Natural killer cell treated with Interleukin-12 subunit alpha and Interleukin-12 subunit beta and Interleukin-15 and Interleukin-18, amount 100 ng/mL, for 72 hours (primary cell): ENCODE measurements at regions not wholly inside any gene's neighbourhood (a gene's known extent, or its start where the extent isn't known, plus 50 kb on each side); places are given as distances from the start of the nearest gene placed in this dataset.
A peak's percentile ranks its signal among the peaks of the same experiment; 100 is the strongest.

Experiments
- ATAC-seq, 2 donors: fragments of 150-1000 bp; cut with Tn5 transposase in 1 of 2; sonication (Bioruptor Pico), chemical (Tn5 transposase) in 1 of 2; 2 replicates each; pipeline ENCODE4 v1.10.0; 2021
- DNase-seq: peaks from one replicate; pipeline ENCODE4 v3.0.0; 2022; ENCODE audit warnings: low spot score
- H3K27ac Mint-ChIP-seq, 2 donors: 1 replicate in 1 of 2; 2 replicates in 1 of 2; pipeline ENCODE4 v1.8.0; 2022; ENCODE audit warnings: mixed read lengths in 2 of 2, mild to moderate bottlenecking in 1 of 2, moderate library complexity in 1 of 2
- H3K27me3 Mint-ChIP-seq, 2 donors: 1 replicate in 1 of 2; 2 replicates in 1 of 2; pipeline ENCODE4 v1.8.0; 2022; ENCODE audit warnings: mixed read lengths in 2 of 2
- H3K36me3 Mint-ChIP-seq: one replicate; pipeline ENCODE4 v1.8.0; 2022; ENCODE audit warnings: mixed read lengths
- H3K4me1 Mint-ChIP-seq, 2 donors: 1 replicate in 1 of 2; 2 replicates in 1 of 2; pipeline ENCODE4 v1.8.0; 2022; ENCODE audit warnings: low read depth in 2 of 2, mixed read lengths in 2 of 2, mild to moderate bottlenecking in 1 of 2
- H3K4me3 Mint-ChIP-seq: one replicate; pipeline ENCODE4 v1.8.0; 2022; ENCODE audit warnings: mixed read lengths
- H3K9me3 Mint-ChIP-seq: 2 replicates; pipeline ENCODE4 v1.8.0; 2022; ENCODE audit warnings: mixed read lengths

DNA sequence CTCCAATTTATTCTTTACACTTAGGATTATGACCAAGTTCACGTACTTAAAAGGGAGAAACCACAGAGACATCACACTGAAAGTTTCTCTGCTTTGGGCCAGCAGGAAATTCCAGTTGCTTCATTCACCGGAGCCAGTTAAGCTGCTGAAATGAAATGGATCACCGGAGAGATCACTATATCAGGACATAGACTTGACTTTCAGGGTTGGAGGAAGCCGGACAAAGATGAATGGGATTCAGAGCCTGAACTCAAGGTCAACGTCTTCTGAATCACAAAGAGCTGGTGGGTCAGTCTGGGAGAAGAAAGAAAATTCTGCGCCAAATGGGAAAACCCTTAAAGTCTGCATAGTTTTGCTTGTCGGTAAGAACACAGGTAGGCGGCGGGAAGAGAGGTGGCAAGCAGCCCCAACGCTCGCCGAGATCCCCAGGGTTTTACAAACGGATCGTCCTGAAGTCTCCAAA lies 81.9 kb upstream of the CCDC28A start:
- H3K9me3 Mint-ChIP-seq, result no peaks in the 10 kb centered on the region
- no peak overlapping the region for H3K27ac Mint-ChIP-seq
- no peak for ATAC-seq
- peak overlapping the region; percentile 64 for H3K4me3 Mint-ChIP-seq
- no peak for DNase-seq
- peaks cover 0 to 9% of the 10 kb centered on the region in 2 donors for H3K4me1 Mint-ChIP-seq
- H3K36me3 Mint-ChIP-seq, result no peaks in the 10 kb centered on the region
- H3K27me3 Mint-ChIP-seq, result peaks cover 21 to 29% of the 10 kb centered on the region in 2 donors

DNA sequence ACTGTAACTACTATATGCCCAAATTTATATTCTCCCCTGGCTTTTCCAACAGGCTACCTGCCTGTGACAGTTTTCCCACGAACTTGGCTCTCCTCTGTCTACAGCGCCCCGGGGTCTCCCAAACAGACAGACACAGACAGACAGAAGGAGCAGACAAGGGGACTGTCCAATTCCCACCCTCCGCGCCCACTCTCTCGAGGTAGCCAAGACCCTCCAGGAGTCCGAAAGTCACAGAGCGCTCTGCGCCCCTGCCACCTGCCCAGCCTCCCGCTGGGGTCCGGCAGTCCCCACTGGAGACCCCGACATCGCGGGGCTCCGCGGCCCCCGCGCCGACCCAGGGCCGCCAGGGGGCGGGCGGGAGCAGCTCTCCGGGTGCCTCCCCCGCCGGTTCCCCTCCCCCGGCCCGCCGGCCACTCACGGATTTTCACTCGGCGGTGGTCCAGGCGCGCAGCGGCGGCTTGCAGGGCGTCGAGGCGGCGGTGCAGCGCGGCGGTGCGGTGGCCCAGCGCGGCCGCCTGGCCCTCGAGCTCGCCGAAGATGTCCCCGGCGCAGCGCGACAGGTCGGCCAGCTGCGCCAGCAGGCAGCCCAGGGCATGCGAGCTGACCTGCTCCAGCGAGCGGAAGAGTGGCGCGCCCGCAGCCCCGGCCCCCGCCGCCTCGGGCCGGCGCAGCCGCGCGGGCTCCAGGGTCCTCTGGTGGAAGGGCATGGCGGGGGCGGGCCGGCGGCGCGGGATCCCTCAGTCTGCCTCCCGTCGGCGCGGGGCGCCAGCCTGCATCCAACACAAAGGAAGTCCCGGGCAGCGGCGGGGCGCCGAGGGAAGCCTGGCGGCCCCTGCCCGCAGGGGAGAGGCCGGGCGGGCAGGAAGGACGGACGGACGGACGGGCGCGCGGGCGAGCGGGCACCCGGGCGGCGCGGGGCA lies 81.3 kb upstream of the CCDC28A start:
- Mint-ChIP-seq H3K27me3 (peaks cover 27 to 29% of the 10 kb centered on the region in 2 donors), H3K36me3 (no peaks in the 10 kb centered on the region), H3K4me1 (peaks cover 0 to 9% of the 10 kb centered on the region in 2 donors), H3K9me3 (no peaks in the 10 kb centered on the region), H3K4me3 (peak overlapping the region; percentile 64), H3K27ac (no peak overlapping the region)
- ATAC-seq, result peak; percentile 75 to 86
- DNase-seq, result peak; percentile 70

DNA sequence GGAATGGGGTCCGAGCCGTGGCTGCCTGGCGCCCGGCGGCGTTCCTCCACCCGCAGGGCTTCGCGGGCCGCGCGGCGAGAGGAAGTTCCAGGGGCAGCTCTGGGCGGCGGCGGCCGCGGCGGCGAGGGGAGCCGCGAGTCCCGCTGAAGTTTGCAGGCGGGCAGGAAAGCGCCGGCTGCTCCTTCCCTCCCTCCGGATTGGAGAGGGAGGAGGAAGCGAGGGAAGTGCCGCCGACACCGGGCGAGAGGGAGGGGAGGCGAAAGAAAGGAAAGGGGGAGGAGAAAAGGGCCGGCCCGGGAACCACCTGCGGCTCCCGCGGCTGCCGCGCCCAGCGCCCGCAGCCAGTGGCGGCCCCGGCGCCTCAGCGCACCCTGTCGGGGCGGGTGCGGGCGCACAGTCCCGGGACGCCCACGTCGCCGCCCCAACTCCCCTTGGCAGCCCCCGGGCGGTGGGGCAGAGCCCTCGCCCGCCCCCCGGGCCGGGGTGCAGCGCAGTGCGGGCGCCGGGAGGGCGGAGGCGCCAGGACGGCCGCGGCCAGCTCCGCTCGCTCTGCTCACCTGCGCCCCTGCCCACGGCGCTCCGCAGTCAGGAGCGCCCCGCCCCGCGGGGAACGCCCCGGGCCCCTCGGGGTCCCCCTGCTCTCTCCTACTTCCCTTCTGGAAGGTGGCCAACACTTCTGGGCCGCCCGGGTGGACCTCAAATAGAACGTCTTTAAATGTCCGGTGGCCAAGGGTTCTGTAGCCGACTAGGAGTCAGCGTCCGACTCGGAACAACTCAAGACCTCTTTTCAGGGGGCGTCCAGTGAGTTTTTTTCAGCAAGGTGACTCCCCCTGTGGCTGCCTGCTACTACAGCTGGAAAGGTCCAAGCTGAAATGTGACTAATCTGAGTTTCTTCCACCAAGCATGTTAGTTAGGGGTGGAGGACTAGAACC lies 80.3 kb upstream of the CCDC28A start:
- Mint-ChIP-seq H3K4me1 (peaks cover 0 to 9% of the 10 kb centered on the region in 2 donors), H3K4me3 (peak overlapping the region; percentile 48), H3K9me3 (no peaks in the 10 kb centered on the region), H3K36me3 (no peaks in the 10 kb centered on the region), H3K27me3 (peaks cover 27 to 31% of the 10 kb centered on the region in 2 donors), H3K27ac (no peak overlapping the region)
- DNase-seq (peak; percentile 72), ATAC-seq (peak; percentile 69 to 75)

DNA sequence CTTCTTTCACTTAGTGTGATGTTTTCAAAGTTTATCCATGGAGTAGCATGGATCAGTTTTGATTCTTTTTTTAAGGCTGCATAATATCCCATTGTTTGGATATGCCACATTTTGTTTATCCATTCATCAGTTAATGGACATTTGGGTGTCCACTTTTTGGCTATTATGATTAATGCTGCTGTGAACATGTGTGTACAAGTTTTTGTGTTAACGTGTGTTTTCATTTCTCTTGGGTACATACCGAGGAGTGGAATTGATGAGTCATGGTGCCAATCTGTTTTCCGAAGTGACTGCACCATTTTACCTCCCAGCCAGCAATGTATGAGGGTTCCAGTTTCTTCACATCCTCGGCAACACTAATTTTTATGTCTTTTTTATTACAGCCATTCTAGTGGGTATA lies 78.4 kb upstream of the CCDC28A start:
- peaks cover 27 to 34% of the 10 kb centered on the region in 2 donors for H3K27me3 Mint-ChIP-seq
- DNase-seq, result no peak
- no peak overlapping the region for H3K4me3 Mint-ChIP-seq
- no peak overlapping the region for H3K27ac Mint-ChIP-seq
- peaks cover 0 to 9% of the 10 kb centered on the region in 2 donors for H3K4me1 Mint-ChIP-seq
- H3K36me3 Mint-ChIP-seq, result no peaks in the 10 kb centered on the region
- no peaks in the 10 kb centered on the region for H3K9me3 Mint-ChIP-seq
- no peak for ATAC-seq

DNA sequence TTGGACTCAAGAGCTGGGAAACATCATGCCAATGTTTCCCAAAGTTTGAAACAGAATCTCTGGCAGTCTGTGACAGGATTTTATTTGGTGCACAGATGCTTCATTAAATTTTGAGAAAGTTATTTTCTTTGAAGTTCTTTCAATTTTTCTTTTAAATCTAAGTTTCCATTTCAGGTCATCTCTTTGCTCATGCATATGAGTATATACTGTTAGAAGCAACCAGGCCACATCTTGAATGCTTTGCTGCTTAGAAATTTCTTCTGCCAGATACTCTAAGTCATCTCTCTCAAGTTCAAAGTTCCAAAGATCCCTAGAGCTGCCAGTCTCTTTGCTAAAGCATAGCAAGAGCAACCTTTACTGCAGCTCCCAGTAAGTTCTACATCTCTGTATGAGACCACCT lies 59.1 kb upstream of the CCDC28A start:
- Mint-ChIP-seq H3K4me3 (no peak overlapping the region), H3K36me3 (no peaks in the 10 kb centered on the region), H3K27ac (no peak overlapping the region), H3K27me3 (peaks cover 12 to 29% of the 10 kb centered on the region in 2 donors), H3K4me1 (no peaks in the 10 kb centered on the region), H3K9me3 (no peaks in the 10 kb centered on the region)
- DNase-seq, result no peak
- ATAC-seq, result no peak

DNA sequence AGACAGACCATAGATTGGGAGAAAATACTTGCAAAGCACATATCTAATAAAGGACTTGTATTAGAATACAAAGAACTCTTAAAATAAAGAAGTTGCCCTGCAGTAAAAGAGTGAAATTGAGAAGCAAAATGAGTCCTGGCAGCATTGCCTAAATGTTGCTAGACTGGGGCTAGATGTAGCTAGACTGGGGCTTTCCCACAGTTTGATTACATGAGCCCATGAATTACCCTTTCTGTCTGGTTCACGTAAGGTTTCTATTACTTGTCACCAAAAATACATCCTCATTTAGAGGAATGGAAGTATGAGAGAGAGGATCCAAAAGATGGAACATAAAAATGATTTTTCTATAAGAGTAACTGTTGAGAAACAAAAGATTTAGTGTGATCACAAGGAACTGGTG lies 57.6 kb upstream of the CCDC28A start:
- H3K36me3 Mint-ChIP-seq, result no peaks in the 10 kb centered on the region
- H3K4me1 Mint-ChIP-seq, result no peaks in the 10 kb centered on the region
- peaks cover 8 to 17% of the 10 kb centered on the region in 2 donors for H3K27me3 Mint-ChIP-seq
- DNase-seq (no peak), ATAC-seq (no peak)
- H3K4me3 Mint-ChIP-seq, result no peak overlapping the region
- H3K9me3 Mint-ChIP-seq, result no peaks in the 10 kb centered on the region
- no peak overlapping the region for H3K27ac Mint-ChIP-seq

DNA sequence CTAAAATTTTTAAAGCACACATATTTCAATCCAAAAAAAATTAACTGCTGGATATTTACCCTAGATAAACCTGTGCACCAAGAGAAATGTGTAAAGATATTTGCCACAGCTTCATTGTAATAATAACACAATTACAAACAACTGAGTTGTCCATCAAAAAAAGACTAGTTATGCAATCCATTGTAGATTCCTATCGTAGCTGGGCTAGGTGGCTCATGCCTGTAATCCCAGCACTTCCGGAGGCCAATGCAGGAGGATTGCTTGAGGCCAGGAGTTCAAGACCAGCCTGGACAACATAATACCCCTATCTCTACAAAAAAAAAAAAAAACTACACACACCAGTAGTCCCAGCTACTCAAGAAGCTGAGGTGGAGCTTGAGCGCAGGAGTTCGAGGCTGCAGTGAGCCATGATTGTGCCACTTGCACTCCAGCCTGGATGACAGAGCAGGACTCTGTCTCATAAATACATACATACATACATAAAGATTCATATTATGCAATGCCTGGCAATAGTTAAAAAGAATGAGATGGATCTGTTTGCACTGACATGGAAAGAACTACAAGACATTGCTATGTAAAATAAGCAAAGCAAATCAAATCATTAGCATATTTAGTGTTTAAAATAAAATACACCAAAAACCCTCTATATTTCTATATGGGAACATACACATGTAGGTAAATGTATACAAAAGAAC lies 56.5 kb upstream of the CCDC28A start:
- peaks cover 8 to 13% of the 10 kb centered on the region in 2 donors for H3K27me3 Mint-ChIP-seq
- ATAC-seq (no peak), DNase-seq (no peak)
- no peak overlapping the region for H3K4me3 Mint-ChIP-seq
- no peak overlapping the region for H3K27ac Mint-ChIP-seq
- H3K36me3 Mint-ChIP-seq, result no peaks in the 10 kb centered on the region
- no peaks in the 10 kb centered on the region for H3K4me1 Mint-ChIP-seq
- H3K9me3 Mint-ChIP-seq, result no peaks in the 10 kb centered on the region

DNA sequence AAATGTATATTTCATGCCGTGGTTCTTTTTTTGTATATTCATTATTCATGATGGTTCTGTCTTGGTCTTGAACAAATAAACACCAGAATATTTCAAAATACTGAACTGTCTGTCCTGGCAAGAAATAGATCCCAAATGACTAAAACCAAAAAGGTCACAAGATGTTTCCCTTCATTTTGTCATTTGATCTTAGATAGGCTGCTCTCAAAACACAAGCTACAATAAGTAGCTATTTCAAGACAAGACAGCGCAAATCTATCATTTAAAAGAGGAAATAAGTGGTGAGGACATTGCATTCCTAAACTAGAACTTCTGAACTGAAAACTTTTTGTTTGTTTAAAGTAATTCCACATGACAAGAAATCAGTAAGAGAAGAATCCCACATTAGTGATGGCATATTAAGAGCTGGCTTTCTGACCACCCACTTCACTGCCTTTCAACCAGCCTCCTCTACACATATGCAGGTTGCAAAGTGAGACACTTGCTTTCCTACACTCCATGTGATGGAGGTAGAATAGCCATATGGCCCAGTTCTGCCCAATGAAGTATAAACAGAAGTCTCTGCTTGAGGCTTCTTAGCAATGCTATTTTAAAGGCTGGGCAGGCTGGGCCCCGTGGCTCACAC lies 54.4 kb upstream of the CCDC28A start:
- Mint-ChIP-seq H3K4me1 (peaks cover 0 to 3% of the 10 kb centered on the region in 2 donors), H3K4me3 (no peak overlapping the region), H3K9me3 (no peaks in the 10 kb centered on the region), H3K27me3 (peaks cover 9 to 10% of the 10 kb centered on the region in 2 donors), H3K27ac (no peak overlapping the region), H3K36me3 (no peaks in the 10 kb centered on the region)
- ATAC-seq (no peak), DNase-seq (no peak)

DNA sequence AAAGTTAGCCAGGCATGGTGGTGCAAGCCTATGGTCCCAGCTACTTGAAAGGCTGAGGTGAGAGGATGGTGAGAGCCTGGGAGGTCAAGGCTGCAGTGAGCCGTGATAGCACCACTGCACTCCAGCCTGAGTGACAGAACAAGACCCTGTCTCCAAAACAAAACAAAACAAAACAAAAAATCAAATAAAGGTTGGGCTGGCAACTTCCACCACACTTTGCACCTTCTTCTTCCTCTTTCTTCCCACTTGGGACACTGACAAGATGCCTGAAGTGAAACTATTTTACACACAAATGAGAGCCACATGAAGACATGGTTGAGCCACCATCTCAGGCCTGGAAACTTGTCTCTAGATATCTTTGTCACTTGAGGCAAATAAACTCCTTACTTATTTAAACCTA lies 53.8 kb upstream of the CCDC28A start:
- peaks cover 0 to 3% of the 10 kb centered on the region in 2 donors for H3K4me1 Mint-ChIP-seq
- H3K27me3 Mint-ChIP-seq, result peaks cover 8 to 10% of the 10 kb centered on the region in 2 donors
- DNase-seq (no peak), ATAC-seq (no peak)
- no peaks in the 10 kb centered on the region for H3K36me3 Mint-ChIP-seq
- no peak overlapping the region for H3K4me3 Mint-ChIP-seq
- H3K9me3 Mint-ChIP-seq, result no peaks in the 10 kb centered on the region
- H3K27ac Mint-ChIP-seq, result no peak overlapping the region

DNA sequence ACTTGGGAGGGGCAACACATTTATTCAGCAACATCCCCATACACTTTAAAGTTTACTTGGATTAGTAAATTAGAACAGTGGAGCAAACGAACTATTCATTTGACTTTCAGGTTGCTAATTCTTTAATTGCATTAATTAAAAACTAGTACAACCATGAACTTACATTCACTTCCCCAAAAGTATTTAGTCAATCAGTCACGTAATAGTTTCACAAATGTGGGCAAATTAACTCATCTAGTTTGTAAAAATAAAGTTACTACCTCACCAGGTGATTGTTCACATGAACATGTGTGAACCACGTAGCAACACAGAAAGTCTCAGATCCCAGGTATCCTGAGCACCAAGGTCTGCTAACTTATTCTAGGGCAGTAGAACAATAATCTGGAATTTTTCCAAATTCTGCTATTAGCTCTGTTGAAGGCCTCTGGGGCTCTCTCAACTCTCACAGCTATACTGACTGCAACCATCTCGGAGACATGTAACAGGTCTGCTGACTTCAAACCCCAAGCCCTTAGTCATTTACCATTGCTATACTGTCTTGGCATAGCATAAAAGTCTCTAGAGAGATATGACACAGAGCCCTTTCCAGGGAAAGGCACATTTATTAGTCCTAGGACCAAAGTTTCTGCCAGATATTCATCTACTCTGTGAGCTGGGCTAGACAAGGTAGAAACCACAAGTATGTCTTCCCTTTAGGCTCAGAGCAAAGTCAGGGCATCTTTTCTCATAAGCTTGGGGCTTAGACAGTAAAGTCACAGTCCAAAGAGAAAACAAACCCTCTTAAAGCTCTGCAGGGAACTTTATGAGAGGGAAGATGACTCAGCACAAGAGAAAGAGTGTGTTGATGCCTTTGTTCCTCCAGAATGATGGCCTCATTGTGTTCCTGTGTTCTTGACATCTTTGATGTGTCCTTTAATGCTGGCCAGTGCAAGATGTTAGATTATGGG lies 50.9 kb upstream of the CCDC28A start:
- no peaks in the 10 kb centered on the region for H3K36me3 Mint-ChIP-seq
- peaks cover 0 to 3% of the 10 kb centered on the region in 2 donors for H3K4me1 Mint-ChIP-seq
- H3K27ac Mint-ChIP-seq, result no peak overlapping the region
- no peak for DNase-seq
- peaks cover 3 to 9% of the 10 kb centered on the region in 2 donors for H3K27me3 Mint-ChIP-seq
- ATAC-seq, result peak in 1 of 2 donors; percentile 24
- no peak overlapping the region for H3K4me3 Mint-ChIP-seq
- H3K9me3 Mint-ChIP-seq, result no peaks in the 10 kb centered on the region
